D721Med (cell line): ENCODE measurements at regions not wholly inside any gene's neighbourhood (a gene's known extent, or its start where the extent isn't known, plus 50 kb on each side); places are given as distances from the start of the nearest gene placed in this dataset.

Experiments used
- DNase-seq: peaks from one replicate; pipeline ENCODE4 v3.0.0; 2011; ENCODE audit warnings: low spot score; ENCODE audit not compliant: insufficient read length
- FAIRE-seq: peaks from 2 replicates; lab custom pipeline; 2011; peaks lifted over from hg19 to GRCh38; lab: Jason Lieb, UNC
- CTCF ChIP-seq: IDR thresholded peaks from 2 replicates; pipeline ENCODE4 v1.5.1; 2012; ENCODE audit warnings: mild to moderate bottlenecking, control low read depth; ENCODE audit not compliant: insufficient read depth; ENCODE audit errors: missing control alignments

- DNase-seq, result no peak
Measured at GRCh38 chr5:164688437-164688836, 1183.0 kb downstream of the MAT2B start.

GRCh38 chr5:164708831-164709230 is 1203.4 kb downstream of the MAT2B start:
- no peak for TF ChIP-seq CTCF
- FAIRE-seq (no peak), DNase-seq (no peak)

More at GRCh38 chr5:164688437-164688836, 1183.0 kb downstream of the MAT2B start:
- peak; percentile 90 for FAIRE-seq
- no peak for TF ChIP-seq CTCF

- DNase-seq, result no peak
- no peak for TF ChIP-seq CTCF
- no peak for FAIRE-seq
Measured at GRCh38 chr5:164713682-164714081, 1208.3 kb downstream of the MAT2B start.

GRCh38 chr5:164721116-164721515 is 1215.7 kb downstream of the MAT2B start:
- FAIRE-seq, result no peak

GRCh38 chr5:164721656-164722055 is 1216.2 kb downstream of the MAT2B start:
- FAIRE-seq (no peak), DNase-seq (no peak)

More at GRCh38 chr5:164721116-164721515, 1215.7 kb downstream of the MAT2B start:
- TF ChIP-seq CTCF, result no peak
- no peak for DNase-seq

GRCh38 chr5:164722702-164723101 is 1217.3 kb downstream of the MAT2B start:
- no peak for FAIRE-seq

More at GRCh38 chr5:164721656-164722055, 1216.2 kb downstream of the MAT2B start:
- no peak for TF ChIP-seq CTCF

More at GRCh38 chr5:164722702-164723101, 1217.3 kb downstream of the MAT2B start:
- DNase-seq, result no peak
- TF ChIP-seq CTCF, result no peak
